Calu3 (cell line): ENCODE measurements at regions not wholly inside any gene's neighbourhood (a gene's known extent, or its start where the extent isn't known, plus 50 kb on each side); places are given as distances from the start of the nearest gene placed in this dataset.

ENCODE experiments used
- BruUV-seq: library from RNA; stranded (reverse); fragments of 400-500 nt; replicated peaks from 2 replicates; lab custom pipeline; 2021; lab: Mats Ljungman, UMichigan
- CTCF ChIA-PET: fragments of 300-600 bp; sonication (Branson Sonifier 250); formaldehyde crosslinking; loops from one replicate; lab custom pipeline; 2022; ENCODE audit warnings: antibody characterized with exemption; lab: Charles Lee
- DNase-seq: peaks from one replicate; pipeline ENCODE4 v3.0.0; 2022
- H3K27ac Mint-ChIP-seq: one replicate; pipeline ENCODE4 v1.8.0; 2022; ENCODE audit warnings: mixed read lengths; ENCODE audit not compliant: unreplicated experiment
- H3K27me3 Mint-ChIP-seq: one replicate; pipeline ENCODE4 v1.8.0; 2022; ENCODE audit warnings: mixed read lengths; ENCODE audit not compliant: unreplicated experiment
- H3K36me3 Mint-ChIP-seq: one replicate; pipeline ENCODE4 v1.8.0; 2022; ENCODE audit warnings: mild to moderate bottlenecking, moderate library complexity, mixed read lengths; ENCODE audit not compliant: insufficient read depth, unreplicated experiment
- H3K4me1 Mint-ChIP-seq: one replicate; pipeline ENCODE4 v1.8.0; 2022; ENCODE audit warnings: mild to moderate bottlenecking, low read depth, mixed read lengths; ENCODE audit not compliant: unreplicated experiment
- H3K4me3 Mint-ChIP-seq: one replicate; pipeline ENCODE4 v1.8.0; 2022; ENCODE audit warnings: mild to moderate bottlenecking, low read depth, moderate library complexity, mixed read lengths; ENCODE audit not compliant: unreplicated experiment
- H3K9me3 Mint-ChIP-seq: one replicate; pipeline ENCODE4 v1.8.0; 2022; ENCODE audit warnings: low read depth, mixed read lengths; ENCODE audit not compliant: unreplicated experiment
- CTCF ChIP-seq: fragments of 200-600 bp; IDR thresholded peaks from one replicate; pipeline ENCODE4 v1.8.0; 2022; ENCODE audit warnings: antibody characterized with exemption; ENCODE audit not compliant: unreplicated experiment
- intact Hi-C: fragments of 100-400 bp; cut with micrococcal nuclease; formaldehyde crosslinking; loops from one replicate; pipeline ENCODE4 v1.10.0; 2022; ENCODE audit not compliant: unreplicated experiment

GRCh38 chr7:35747611-35748010, 52.7 kb upstream of the HERPUD2 start:
- intact Hi-C loops, result no loop called here
- Mint-ChIP-seq H3K4me1 (no peaks in the 10 kb centered on the region), H3K9me3 (peaks cover 5% of the 10 kb centered on the region), H3K4me3 (no peak overlapping the region), H3K27me3 (peaks cover 32% of the 10 kb centered on the region), H3K27ac (no peak overlapping the region), H3K36me3 (no peaks in the 10 kb centered on the region)
- no TSS peak for BruUV-seq
- CTCF ChIA-PET, result no interaction called here
- TF ChIP-seq CTCF, result no peak
- no peak for DNase-seq

GRCh38 chr7:35748371-35748770, 52.5 kb upstream of the SEPTIN7 start:
- no peak for TF ChIP-seq CTCF
- peaks cover 5% of the 10 kb centered on the region for H3K9me3 Mint-ChIP-seq
- CTCF ChIA-PET, result no interaction called here
- H3K4me3 Mint-ChIP-seq, result no peak overlapping the region
- DNase-seq, result no peak
- H3K27me3 Mint-ChIP-seq, result peaks cover 34% of the 10 kb centered on the region
- intact Hi-C loops, result no loop called here
- no peaks in the 10 kb centered on the region for H3K36me3 Mint-ChIP-seq
- BruUV-seq, result no TSS peak
- H3K4me1 Mint-ChIP-seq, result no peaks in the 10 kb centered on the region
- no peak overlapping the region for H3K27ac Mint-ChIP-seq

- Mint-ChIP-seq H3K27ac (no peak overlapping the region), H3K4me1 (no peaks in the 10 kb centered on the region), H3K4me3 (no peak overlapping the region), H3K9me3 (peaks cover 3% of the 10 kb centered on the region), H3K27me3 (peaks cover 34% of the 10 kb centered on the region), H3K36me3 (no peaks in the 10 kb centered on the region)
- intact Hi-C loops, result no loop called here
- DNase-seq, result no peak
- no peak for TF ChIP-seq CTCF
- BruUV-seq, result no TSS peak
- CTCF ChIA-PET, result interaction anchor here (1.4 kb wide), 1 partner anchor 13 kb away, joined by 3 read pairs; no protein-coding TSS in a partner anchor
Measured at GRCh38 chr7:35749556-35749955, 51.3 kb upstream of the SEPTIN7 start.
